Neural cell (in vitro differentiated cells): ENCODE measurements at regions not wholly inside any gene's neighbourhood (a gene's known extent, or its start where the extent isn't known, plus 50 kb on each side); places are given as distances from the start of the nearest gene placed in this dataset.

Experiments
- H2AFZ ChIP-seq: fragments of 200-600, 300-800 bp; sonication (generic), shearing (Covaris generic); 2 replicates; pipeline ENCODE4 v1.6.0; 2014; ENCODE audit warnings: low read depth, mild to moderate bottlenecking, antibody characterized with exemption, low read length, moderate library complexity
- H3F3A ChIP-seq: fragments of 200-600 bp; shearing (Covaris generic); 2 replicates; pipeline ENCODE4 v1.6.1; 2016; ENCODE audit warnings: mild to moderate bottlenecking, moderate library complexity, mixed read lengths, antibody characterized with exemption, low read length; ENCODE audit not compliant: insufficient read depth, poor library complexity, severe bottlenecking
- H3K27ac ChIP-seq: fragments of 200-600, 300-800 bp; sonication (generic), shearing (Covaris generic); 2 replicates; pipeline ENCODE4 v1.5.1; 2014; ENCODE audit warnings: mild to moderate bottlenecking, low read length, moderate library complexity
- H3K27me3 ChIP-seq: fragments of 300-800, 200-600 bp; sonication (generic), shearing (Covaris generic); 2 replicates; pipeline ENCODE4 v1.6.0; 2014; ENCODE audit warnings: mild to moderate bottlenecking, low read depth, low read length, moderate library complexity; ENCODE audit not compliant: insufficient read depth
- H3K36me3 ChIP-seq: fragments of 300-800, 200-600 bp; sonication (generic), shearing (Covaris generic); 2 replicates; pipeline ENCODE4 v1.5.1; 2014; ENCODE audit warnings: mild to moderate bottlenecking, antibody characterized with exemption, low read length, moderate library complexity; ENCODE audit not compliant: insufficient read depth
- H3K4me2 ChIP-seq: fragments of 300-800, 200-600 bp; sonication (generic), shearing (Covaris generic); 2 replicates; pipeline ENCODE4 v1.6.0; 2014; ENCODE audit warnings: mild to moderate bottlenecking, low read length
- H3K4me3 ChIP-seq: fragments of 300-800, 200-600 bp; sonication (generic), shearing (Covaris generic); 2 replicates; pipeline ENCODE4 v1.5.1; 2014; ENCODE audit warnings: mild to moderate bottlenecking, low read length, moderate library complexity
- H3K79me2 ChIP-seq: fragments of 200-600 bp; shearing (Covaris generic); replicated peaks from 2 replicates; pipeline ENCODE4 v1.6.0; 2014; ENCODE audit warnings: mild to moderate bottlenecking, low read length, moderate library complexity; ENCODE audit not compliant: insufficient read depth
- H3K9ac ChIP-seq: fragments of 300-800, 200-600 bp; sonication (generic), shearing (Covaris generic); 2 replicates; pipeline ENCODE4 v1.6.1; 2016; ENCODE audit warnings: mild to moderate bottlenecking, low read length, mixed read lengths
- H3K9me2 ChIP-seq: fragments of 200-600 bp; shearing (Covaris generic); 2 replicates; pipeline ENCODE4 v1.6.1; 2016; ENCODE audit warnings: mild to moderate bottlenecking, low read length, mixed read lengths; ENCODE audit not compliant: insufficient read depth
- H3K9me3 ChIP-seq: fragments of 200-600, 300-800 bp; sonication (generic), shearing (Covaris generic); 2 replicates; pipeline ENCODE4 v1.6.1; 2016; ENCODE audit warnings: mild to moderate bottlenecking, mixed run types, low read length, moderate library complexity, mixed read lengths
- H4K20me1 ChIP-seq: fragments of 200-600 bp; shearing (Covaris generic); 2 replicates; pipeline ENCODE4 v1.6.1; 2016; ENCODE audit warnings: mild to moderate bottlenecking, mixed run types; ENCODE audit not compliant: insufficient read depth
- EP300 ChIP-seq: fragments of 450-650 bp; conservative IDR thresholded peaks from 2 replicates; pipeline ENCODE4 v1.6.1; 2014; ENCODE audit warnings: antibody characterized with exemption, mild to moderate bottlenecking, moderate library complexity; ENCODE audit not compliant: poor library complexity, severe bottlenecking
- EZH2 ChIP-seq: fragments of 200-600, 300-800 bp; shearing (Covaris generic), sonication (generic); IDR thresholded peaks from 2 replicates; pipeline ENCODE4 v1.6.1; 2014; ENCODE audit warnings: antibody characterized with exemption, low read length, borderline replicate concordance, mild to moderate bottlenecking; ENCODE audit not compliant: insufficient read depth, poor library complexity, severe bottlenecking
- MXI1 ChIP-seq: fragments of 450-650 bp; conservative IDR thresholded peaks from 2 replicates; pipeline ENCODE4 v1.6.1; 2014; ENCODE audit warnings: antibody characterized with exemption, mild to moderate bottlenecking; ENCODE audit not compliant: poor library complexity, severe bottlenecking
- POLR2AphosphoS5 ChIP-seq: IDR thresholded peaks from 2 replicates; pipeline ENCODE4 v1.6.1; 2012
- RAD21 ChIP-seq: fragments of 450-650 bp; conservative IDR thresholded peaks from 2 replicates; pipeline ENCODE4 v1.6.1; 2014; ENCODE audit warnings: antibody characterized with exemption, mild to moderate bottlenecking, moderate library complexity
- SMC3 ChIP-seq: fragments of 450-650 bp; conservative IDR thresholded peaks from 2 replicates; pipeline ENCODE4 v1.6.1; 2014; ENCODE audit warnings: antibody characterized with exemption, mild to moderate bottlenecking, moderate library complexity; ENCODE audit not compliant: poor library complexity
- TAF1 ChIP-seq: IDR thresholded peaks from 2 replicates; pipeline ENCODE4 v1.6.1; 2012; ENCODE audit warnings: low read depth
- TF ChIP-seq, protein P1 (sequence below): IDR thresholded peaks from 2 replicates; pipeline ENCODE4 v1.6.1; 2012; ENCODE audit warnings: borderline replicate concordance
- TF ChIP-seq, protein P2 (sequence below): fragments of 450-650 bp; IDR thresholded peaks from 2 replicates; pipeline ENCODE4 v1.5.1; 2014; ENCODE audit warnings: antibody characterized with exemption, mild to moderate bottlenecking, moderate library complexity; ENCODE audit not compliant: poor library complexity, severe bottlenecking

DNA sequence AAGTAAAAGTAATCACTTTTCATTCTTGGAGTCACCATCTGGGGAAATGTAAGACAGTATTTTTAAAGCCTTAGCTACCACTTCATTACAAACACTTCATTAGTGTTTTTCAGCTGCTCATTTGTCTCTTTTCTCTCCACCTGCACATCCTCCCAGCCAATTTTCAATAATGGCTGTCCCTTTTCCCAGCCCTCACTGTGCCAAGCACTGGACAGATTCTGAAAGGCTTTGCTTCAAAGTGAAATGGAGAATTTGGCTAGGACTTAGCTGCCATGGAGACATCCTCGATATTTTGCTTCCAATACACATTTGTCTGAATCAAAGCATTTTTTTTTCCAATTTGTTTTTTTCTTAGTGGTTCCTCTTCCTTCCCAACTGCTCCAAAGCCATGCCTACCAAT, 272.4 kb upstream of the NRXN1 start:
- Histone ChIP-seq H3F3A (no peaks in the 10 kb centered on the region), H3K36me3 (no peaks in the 10 kb centered on the region), H3K9me3 (no peaks in the 10 kb centered on the region), H3K27ac (no peak overlapping the region), H3K27me3 (no peaks in the 10 kb centered on the region), H4K20me1 (no peaks in the 10 kb centered on the region), H3K4me3 (no peak overlapping the region), H3K9me2 (no peaks in the 10 kb centered on the region), H3K4me2 (no peak overlapping the region), H2AFZ (no peak overlapping the region), H3K9ac (no peak overlapping the region), H3K79me2 (no peaks in the 10 kb centered on the region)
- no peak for TF ChIP-seq MXI1
- TF ChIP-seq RAD21 = no peak

DNA sequence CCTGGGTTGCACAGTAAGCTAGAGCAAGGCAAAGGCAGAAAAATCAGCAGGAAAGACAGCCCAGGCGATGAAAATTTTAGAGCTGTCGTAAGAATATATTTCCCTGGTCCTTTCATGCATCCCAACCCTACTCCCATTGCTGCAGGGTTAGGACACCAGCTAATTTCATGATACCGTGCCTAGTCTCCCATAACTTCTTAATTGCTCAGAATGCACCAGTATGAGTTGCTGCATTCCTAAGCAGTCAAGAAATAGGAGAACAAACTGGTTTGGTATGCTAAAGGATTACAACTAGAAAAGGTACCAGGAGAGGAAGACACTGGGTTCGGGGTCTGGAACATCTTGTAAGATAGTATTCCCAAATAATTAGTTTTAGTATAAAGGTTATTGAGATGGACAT, 269.4 kb upstream of the NRXN1 start:
- no peak overlapping the region for H3K27ac ChIP-seq
- H3K36me3 ChIP-seq = no peaks in the 10 kb centered on the region
- TF ChIP-seq EP300 = no peak
- TF ChIP-seq POLR2AphosphoS5 = no peak
- no peak for TF ChIP-seq EZH2
- TF ChIP-seq, protein P1, sequence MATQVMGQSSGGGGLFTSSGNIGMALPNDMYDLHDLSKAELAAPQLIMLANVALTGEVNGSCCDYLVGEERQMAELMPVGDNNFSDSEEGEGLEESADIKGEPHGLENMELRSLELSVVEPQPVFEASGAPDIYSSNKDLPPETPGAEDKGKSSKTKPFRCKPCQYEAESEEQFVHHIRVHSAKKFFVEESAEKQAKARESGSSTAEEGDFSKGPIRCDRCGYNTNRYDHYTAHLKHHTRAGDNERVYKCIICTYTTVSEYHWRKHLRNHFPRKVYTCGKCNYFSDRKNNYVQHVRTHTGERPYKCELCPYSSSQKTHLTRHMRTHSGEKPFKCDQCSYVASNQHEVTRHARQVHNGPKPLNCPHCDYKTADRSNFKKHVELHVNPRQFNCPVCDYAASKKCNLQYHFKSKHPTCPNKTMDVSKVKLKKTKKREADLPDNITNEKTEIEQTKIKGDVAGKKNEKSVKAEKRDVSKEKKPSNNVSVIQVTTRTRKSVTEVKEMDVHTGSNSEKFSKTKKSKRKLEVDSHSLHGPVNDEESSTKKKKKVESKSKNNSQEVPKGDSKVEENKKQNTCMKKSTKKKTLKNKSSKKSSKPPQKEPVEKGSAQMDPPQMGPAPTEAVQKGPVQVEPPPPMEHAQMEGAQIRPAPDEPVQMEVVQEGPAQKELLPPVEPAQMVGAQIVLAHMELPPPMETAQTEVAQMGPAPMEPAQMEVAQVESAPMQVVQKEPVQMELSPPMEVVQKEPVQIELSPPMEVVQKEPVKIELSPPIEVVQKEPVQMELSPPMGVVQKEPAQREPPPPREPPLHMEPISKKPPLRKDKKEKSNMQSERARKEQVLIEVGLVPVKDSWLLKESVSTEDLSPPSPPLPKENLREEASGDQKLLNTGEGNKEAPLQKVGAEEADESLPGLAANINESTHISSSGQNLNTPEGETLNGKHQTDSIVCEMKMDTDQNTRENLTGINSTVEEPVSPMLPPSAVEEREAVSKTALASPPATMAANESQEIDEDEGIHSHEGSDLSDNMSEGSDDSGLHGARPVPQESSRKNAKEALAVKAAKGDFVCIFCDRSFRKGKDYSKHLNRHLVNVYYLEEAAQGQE = no peak
- TF ChIP-seq SMC3 = no peak
- TF ChIP-seq TAF1 = no peak
- TF ChIP-seq RAD21 = no peak
- TF ChIP-seq MXI1 = no peak
- H3F3A ChIP-seq = no peaks in the 10 kb centered on the region
- no peak overlapping the region for H2AFZ ChIP-seq
- H4K20me1 ChIP-seq = no peaks in the 10 kb centered on the region
- H3K4me2 ChIP-seq = no peak overlapping the region
- no peaks in the 10 kb centered on the region for H3K27me3 ChIP-seq
- H3K9me3 ChIP-seq = no peaks in the 10 kb centered on the region
- no peak overlapping the region for H3K9ac ChIP-seq
- H3K79me2 ChIP-seq = no peaks in the 10 kb centered on the region
- no peak overlapping the region for H3K4me3 ChIP-seq
- H3K9me2 ChIP-seq = no peaks in the 10 kb centered on the region

DNA sequence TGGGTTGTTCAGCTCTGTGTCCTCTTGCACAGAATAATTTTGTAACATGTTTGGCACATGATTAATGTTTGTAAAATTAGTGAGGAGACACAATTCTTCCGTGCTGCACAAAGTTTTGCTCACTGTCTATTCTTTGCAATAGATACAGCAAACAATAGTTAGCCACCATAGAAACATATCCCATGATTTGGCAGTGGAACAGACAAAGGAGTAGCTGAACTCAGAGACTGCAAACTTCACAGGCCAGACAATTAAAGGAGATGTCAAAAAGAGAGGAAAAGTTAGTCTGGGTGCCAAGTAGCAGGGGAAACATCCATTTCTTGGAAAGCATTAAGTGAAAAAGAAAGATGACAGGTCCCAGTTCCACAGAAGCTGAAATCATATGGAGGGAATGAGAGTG, 267.4 kb upstream of the NRXN1 start:
- H3K4me3 ChIP-seq = no peak overlapping the region
- no peaks in the 10 kb centered on the region for H3K36me3 ChIP-seq
- no peaks in the 10 kb centered on the region for H3K27me3 ChIP-seq
- no peak overlapping the region for H2AFZ ChIP-seq
- H3K27ac ChIP-seq = no peak overlapping the region
- no peaks in the 10 kb centered on the region for H4K20me1 ChIP-seq
- no peaks in the 10 kb centered on the region for H3K9me2 ChIP-seq
- H3F3A ChIP-seq = no peaks in the 10 kb centered on the region
- no peak overlapping the region for H3K4me2 ChIP-seq
- H3K9ac ChIP-seq = no peak overlapping the region
- H3K9me3 ChIP-seq = no peaks in the 10 kb centered on the region
- H3K79me2 ChIP-seq = no peaks in the 10 kb centered on the region
- no peak for TF ChIP-seq RAD21
- TF ChIP-seq EZH2 = no peak
- no peak for TF ChIP-seq TAF1
- TF ChIP-seq, protein P1 = no peak
- TF ChIP-seq POLR2AphosphoS5 = no peak
- TF ChIP-seq, protein P2, sequence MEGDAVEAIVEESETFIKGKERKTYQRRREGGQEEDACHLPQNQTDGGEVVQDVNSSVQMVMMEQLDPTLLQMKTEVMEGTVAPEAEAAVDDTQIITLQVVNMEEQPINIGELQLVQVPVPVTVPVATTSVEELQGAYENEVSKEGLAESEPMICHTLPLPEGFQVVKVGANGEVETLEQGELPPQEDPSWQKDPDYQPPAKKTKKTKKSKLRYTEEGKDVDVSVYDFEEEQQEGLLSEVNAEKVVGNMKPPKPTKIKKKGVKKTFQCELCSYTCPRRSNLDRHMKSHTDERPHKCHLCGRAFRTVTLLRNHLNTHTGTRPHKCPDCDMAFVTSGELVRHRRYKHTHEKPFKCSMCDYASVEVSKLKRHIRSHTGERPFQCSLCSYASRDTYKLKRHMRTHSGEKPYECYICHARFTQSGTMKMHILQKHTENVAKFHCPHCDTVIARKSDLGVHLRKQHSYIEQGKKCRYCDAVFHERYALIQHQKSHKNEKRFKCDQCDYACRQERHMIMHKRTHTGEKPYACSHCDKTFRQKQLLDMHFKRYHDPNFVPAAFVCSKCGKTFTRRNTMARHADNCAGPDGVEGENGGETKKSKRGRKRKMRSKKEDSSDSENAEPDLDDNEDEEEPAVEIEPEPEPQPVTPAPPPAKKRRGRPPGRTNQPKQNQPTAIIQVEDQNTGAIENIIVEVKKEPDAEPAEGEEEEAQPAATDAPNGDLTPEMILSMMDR = no peak
- no peak for TF ChIP-seq MXI1
- no peak for TF ChIP-seq SMC3
- TF ChIP-seq EP300 = no peak
